ENCODE measurements at regions not wholly inside any gene's neighbourhood (a gene's known extent, or its start where the extent isn't known, plus 50 kb on each side); places are given as distances from the start of the nearest gene placed in this dataset.

DNA sequence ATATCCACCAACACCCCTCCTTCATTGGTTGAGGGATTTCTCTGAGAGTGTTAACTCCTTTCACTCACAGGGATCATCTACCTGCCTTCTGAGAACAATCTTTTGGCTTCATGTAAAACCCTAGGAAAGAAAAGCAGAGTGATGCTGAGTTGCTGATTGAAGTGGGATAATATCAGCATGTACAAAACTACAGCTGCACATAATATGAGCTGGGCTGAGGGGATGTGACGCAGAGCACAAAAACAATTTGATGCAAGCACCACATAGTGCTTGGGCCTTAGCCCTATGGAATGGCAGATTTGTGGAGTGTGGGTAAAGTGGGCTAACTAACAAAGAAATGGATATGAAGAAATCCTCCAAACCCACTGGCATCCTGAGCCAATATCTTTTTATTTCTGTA is 267.6 kb upstream of the KCNH8 start:
- no peak for DNase-seq

GRCh38 chr3:18872466-18872865 is 275.8 kb upstream of the KCNH8 start:
- DNase-seq = no peak

DNA sequence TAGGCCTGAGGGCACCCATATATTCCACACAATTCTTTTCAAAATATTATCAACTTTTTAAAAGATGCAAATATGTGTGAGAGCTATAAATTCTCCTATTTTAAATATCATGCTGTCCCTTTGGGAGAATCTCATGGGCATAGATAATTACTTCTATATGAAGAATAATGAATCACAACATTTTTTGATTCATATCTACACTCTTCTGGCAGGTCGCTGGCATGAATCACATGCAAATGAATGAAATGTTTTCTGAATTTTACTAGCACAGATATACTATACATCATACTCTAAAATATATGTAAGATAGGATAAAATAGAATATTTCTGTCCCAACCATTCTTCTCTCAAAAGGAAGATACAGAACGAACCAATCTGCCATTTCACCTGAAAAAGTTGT is 277.7 kb upstream of the KCNH8 start:
- DNase-seq = no peak

DNA sequence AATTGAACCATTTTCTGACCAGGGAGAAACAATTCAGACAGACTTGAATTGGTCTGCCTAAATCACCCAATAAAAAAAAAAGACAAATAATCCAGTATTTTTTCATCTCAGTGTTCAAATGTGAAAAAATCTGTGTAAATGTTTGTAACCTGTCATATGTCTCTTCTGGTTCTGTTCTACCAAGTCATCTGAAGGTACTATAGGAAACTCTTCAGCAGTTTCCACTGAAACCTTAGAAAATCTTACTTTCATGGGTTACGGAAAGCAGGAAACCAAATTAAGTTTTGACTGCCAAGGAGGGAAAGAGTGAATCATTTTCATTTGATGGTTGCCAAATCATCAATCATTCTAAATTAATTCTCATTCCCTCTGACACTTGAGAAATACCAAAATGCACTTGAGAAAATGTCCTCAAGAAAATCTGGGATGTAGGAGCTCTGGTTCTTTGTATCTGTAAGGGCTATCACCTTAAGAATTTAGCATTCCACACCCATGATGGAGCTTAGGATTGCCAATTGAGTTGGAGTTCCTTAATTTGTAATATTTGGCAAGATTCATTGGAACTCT is 278.2 kb upstream of the KCNH8 start:
- no peak for DNase-seq

DNA sequence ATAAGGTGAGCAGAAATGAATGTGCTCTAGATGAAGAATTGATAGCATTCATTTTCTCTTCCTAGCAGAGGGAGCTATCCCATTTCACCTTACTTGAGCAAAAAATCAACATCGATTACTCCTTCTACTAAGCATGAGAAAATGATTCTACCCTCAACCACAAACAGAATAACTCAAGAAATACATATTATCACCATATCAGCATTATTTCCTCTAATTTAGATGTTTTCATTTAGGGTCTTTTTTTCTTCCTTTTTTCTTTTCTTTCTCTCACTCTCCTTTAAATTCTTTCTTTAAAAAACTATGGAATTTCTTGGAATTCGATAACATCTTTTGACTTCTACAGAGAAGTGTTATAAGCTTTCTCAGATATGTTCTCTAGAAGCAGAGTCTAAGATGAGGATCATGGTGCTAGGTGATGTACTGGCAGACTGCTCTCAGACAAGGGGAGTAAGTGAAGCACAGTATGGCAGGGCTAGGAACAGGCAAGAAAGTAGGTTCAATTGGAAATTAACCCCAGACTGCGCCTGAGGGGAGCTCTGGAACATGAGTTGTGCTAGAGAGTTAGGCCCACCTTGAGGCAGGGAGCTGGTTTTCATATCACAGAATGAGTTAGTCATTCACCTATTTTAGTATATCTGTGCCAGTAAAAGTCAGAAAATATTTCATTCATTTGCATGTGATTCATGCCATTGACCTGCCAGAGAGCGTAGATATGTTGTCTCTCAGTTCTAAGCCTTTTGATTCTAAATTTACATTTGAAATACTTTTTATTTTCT is 279.2 kb upstream of the KCNH8 start:
- DNase-seq = no peak

- DNase-seq = no peak
These were observed 281.4 kb upstream of the KCNH8 start for GRCh38 chr3:18866899-18867298.

GRCh38 chr3:18864933-18865731 is 283.2 kb upstream of the KCNH8 start:
- DNase-seq = no peak

DNA sequence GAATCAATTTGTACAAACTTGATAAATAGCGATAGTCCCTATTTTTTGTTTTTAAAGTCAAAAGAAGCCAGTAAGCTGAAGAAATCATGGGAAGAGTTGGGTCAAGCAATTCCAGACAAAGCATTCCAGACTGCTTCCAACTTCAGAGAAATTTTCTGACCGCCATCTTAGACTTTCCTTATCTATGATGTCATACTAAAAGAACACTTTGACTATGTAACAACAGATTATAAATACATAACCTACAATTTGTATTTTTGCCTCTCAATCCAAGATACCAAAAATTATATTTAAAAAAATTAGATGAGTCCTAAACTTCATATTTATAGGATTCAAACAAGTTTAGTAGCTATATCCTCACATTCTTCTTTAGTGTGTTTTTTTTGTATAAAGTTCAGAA is 286.2 kb upstream of the KCNH8 start:
- no peak for DNase-seq

DNA sequence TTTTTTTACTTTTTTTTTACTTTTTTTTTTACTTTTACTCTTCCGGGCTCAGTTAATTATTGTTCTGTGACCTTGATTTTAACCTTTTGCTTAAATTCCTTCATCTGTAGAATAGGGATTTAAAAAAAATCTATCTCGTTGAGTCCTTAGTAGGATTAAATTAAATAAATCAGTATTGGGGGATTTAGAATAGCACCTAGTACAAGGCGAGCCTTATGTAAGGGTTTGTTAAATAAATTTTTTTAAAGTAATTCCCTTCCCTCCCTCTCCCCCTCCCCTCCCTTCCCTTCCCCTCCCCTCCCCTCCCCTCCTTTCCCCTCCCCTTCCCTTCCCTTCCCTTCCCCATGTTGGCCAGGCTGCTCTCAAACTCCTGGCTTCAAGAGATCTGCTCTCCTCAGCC is 287.2 kb upstream of the KCNH8 start:
- DNase-seq = no peak

- no peak for DNase-seq
These were observed 295.0 kb upstream of the KCNH8 start for GRCh38 chr3:18853269-18853668.

DNA sequence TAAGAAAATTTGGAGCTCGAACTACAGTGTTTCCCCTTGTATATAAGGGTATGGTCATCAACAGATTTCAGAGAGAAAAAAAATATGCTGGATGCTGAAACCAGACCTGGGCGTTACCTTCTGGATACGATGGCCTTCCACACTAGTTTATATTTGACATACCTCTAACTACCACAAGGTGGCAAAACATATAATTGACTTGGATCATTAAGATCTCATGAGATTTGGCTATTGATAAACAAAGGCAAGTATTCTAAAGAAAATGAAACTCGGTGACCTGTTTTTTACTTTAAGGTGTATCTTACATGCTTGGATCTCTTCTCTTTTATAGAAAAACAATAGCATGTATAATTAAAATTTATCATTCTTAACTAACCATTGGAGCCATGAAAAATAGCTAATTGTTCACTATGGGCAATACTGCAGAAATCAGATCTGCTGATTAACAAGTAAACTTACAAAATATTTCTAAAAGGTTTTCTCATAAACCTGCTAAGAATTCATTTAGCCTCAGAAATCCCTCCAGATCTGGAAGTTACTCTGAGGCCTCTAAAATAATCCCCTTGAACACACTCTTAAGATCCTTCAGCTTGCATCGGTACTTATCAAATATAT is 300.6 kb upstream of the KCNH8 start:
- no peak for DNase-seq

DNA sequence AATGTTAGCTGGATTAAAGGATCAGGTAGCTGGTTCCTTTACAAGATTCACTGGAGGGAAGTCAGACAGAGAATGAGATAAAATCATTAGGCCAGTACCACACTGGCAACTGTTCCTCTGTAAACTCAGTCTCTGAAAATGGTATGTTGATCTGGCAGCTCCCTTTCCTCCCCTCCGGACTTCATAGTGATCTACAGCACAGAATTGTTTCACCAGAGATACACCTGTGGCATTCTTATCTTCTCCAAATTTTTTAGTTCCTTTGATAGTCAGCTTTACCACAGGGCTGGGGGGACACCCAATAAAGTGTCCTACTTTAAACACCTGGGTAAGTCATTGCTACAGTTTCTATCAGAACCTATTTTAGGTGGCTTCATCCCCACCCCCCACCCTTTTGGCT is 304.3 kb upstream of the KCNH8 start:
- DNase-seq = no peak

DNA sequence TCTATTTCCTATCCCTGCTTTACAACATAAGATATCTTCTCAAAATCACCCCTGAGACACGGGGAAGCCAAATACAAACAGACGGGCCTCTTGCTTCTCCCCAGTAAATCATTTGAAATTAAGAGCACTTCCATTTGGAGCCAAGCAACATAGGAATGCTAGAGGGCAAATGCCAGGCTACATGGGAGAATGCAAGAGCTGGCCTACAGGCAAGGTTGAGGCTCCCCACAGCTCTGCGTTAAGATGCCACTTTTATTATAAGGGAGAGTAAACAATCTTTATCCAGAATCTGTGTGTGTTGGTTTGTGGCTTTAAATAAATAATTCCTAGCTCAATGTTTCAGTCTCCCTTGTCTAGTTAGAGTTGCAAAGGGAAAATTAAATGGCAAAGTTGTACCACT is 305.1 kb upstream of the KCNH8 start:
- DNase-seq = no peak

- DNase-seq = no peak
These were observed 306.6 kb upstream of the KCNH8 start for GRCh38 chr3:18841422-18842343.

- DNase-seq = no peak
These were observed 307.7 kb upstream of the KCNH8 start for GRCh38 chr3:18840535-18841137.

- DNase-seq = no peak
These were observed 309.6 kb upstream of the KCNH8 start for GRCh38 chr3:18838758-18839157.

DNA sequence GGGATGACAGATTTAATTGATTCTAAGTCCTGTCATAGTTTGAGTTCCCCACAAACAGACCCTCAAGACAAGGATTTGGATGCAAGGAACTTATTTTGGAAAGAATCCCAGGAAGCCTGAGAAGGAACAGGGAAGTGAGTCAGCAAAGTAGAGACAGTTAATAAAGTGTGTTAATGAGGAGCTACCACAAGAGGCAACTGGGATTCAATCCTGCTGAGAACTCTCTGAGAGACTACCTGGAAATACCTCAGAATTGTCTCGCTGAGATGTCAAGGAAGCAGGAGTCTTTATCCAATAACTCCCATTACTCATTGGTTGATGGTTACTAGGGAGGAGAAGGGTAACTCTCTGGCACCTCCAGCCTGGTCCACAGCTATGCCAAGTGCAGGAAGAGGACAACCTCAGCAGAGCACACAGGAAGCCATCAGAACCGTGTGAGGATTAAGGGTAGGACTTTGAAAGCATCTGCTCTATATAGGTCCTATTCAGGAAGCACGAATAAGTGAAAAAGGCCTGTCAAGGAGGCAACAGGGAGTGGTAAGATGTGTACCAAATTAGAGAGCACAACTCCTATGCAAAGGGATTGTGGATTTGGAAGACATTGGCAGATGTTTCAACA is 311.1 kb upstream of the KCNH8 start:
- DNase-seq = no peak

DNA sequence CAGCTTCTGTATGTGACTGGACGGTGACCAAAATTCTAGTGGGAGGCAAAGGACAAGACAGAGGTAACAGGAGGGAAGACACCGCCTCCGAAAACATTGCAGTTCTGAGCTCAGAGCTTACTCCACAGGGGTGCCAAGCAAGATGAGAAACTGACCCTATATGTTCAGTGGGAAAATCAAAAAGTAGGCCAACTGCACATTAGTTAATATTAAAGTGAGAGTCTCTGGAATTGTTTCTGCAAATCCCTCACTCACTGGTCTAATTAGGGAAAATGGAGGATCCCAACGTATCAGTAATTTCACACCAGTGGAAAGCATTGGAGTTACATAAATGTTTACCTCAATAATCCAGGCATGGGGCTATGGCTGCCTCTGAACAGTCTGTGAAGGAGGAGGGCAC is 313.3 kb upstream of the KCNH8 start:
- DNase-seq = no peak

DNA sequence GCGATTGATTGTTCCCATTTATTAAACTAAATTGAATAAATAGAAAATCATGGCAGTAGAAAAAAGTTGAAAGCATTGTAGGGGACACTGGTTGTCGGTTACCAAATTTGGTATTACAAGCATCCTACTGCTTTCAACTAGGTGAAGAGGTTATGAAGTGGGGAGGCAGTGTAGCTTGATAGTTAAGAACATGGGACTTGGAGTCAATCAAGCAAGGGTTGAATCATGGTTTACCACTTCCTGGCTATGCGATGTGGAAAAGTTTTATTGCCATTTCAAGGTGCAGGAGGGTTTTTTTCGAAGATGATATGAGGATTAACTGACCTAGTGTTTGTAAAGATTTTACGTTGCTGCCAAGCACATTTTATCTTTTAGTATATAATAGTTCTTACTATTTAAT is 318.2 kb upstream of the KCNH8 start:
- DNase-seq = peak in 1 of 5 donors; percentile 14

GRCh38 chr3:18828637-18829036 is 319.7 kb upstream of the KCNH8 start:
- DNase-seq = no peak

GRCh38 chr3:18827664-18828063 is 320.6 kb upstream of the KCNH8 start:
- no peak for DNase-seq

DNA sequence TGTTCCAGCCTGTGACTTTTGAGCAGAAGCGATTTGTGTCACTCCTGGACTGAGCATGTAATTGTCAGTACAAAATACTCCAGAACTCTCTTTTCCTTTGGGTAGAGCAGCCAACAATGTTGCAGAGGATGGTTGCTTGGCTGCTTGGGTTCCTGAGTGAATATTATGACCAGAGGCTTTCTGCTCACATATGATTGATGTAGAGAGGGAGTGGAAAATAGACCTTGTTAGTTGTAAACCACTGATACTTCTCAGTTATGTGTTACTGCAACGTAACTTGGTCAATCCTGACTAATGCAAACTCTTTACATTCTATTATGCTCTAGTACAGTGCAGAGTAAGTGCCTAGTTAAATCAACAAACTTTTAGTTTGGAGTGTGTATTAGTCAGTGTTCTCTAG is 322.6 kb upstream of the KCNH8 start:
- peak in 1 of 5 donors; percentile 10 for DNase-seq

All from T-helper 1 cell (primary cell).